GM12878 (cell line): ENCODE measurements at regions not wholly inside any gene's neighbourhood (a gene's known extent, or its start where the extent isn't known, plus 50 kb on each side); places are given as distances from the start of the nearest gene placed in this dataset.
A peak's percentile ranks its signal among the peaks of the same experiment; 100 is the strongest.

ENCODE experiments used
- BMI1 ChIP-seq: fragments of 450-650 bp; IDR thresholded peaks from 2 replicates; pipeline ENCODE4 v1.6.1; 2016; ENCODE audit warnings: mild to moderate bottlenecking, moderate library complexity, borderline replicate concordance
- CBX5 ChIP-seq: sonication (generic); IDR thresholded peaks from 2 replicates; pipeline ENCODE4 v1.6.1; 2016; ENCODE audit warnings: low read depth, moderate library complexity, mild to moderate bottlenecking, inconsistent platforms
- EP300 ChIP-seq, 2 experiments: fragments of 150-350 bp in 1 of 2; IDR thresholded peaks; 2 replicates each; pipeline ENCODE4 v1.6.1; 2011 to 2012; ENCODE audit warnings: low read depth in 2 of 2, low read length in 2 of 2, borderline replicate concordance in 1 of 2, improper control_type of control experiment in 1 of 2, inconsistent platforms in 1 of 2; ENCODE audit not compliant: control insufficient read depth in 1 of 2
- FOS ChIP-seq: IDR thresholded peaks from 3 replicates; pipeline ENCODE4 v1.6.1; 2011; ENCODE audit warnings: borderline replicate concordance; ENCODE audit not compliant: insufficient read length; ENCODE audit errors: extremely low read depth
- HDGF ChIP-seq: fragments of 450-650 bp; IDR thresholded peaks from 2 replicates; pipeline ENCODE4 v1.6.1; 2016; ENCODE audit warnings: antibody characterized with exemption
- KLF5 ChIP-seq: fragments of 450-650 bp; IDR thresholded peaks from 2 replicates; pipeline ENCODE4 v1.6.1; 2014; ENCODE audit warnings: mild to moderate bottlenecking; ENCODE audit not compliant: partially characterized antibody
- MTA3 ChIP-seq: IDR thresholded peaks from 2 replicates; pipeline ENCODE4 v1.6.1; 2012; ENCODE audit warnings: low read length, inconsistent platforms, borderline replicate concordance
- MYB ChIP-seq: fragments of 150-350 bp; IDR thresholded peaks from 2 replicates; pipeline ENCODE4 v1.6.1; 2014; ENCODE audit warnings: mild to moderate bottlenecking, low read depth, low read length, borderline replicate concordance
- NRF1 ChIP-seq: conservative IDR thresholded peaks from 2 replicates; pipeline ENCODE4 v1.6.1; 2011; ENCODE audit warnings: mild to moderate bottlenecking, low read depth, low read length, improper control_type of control experiment
- POLR2AphosphoS5 ChIP-seq: IDR thresholded peaks from 2 replicates; pipeline ENCODE4 v1.6.1; 2011; ENCODE audit warnings: mild to moderate bottlenecking, low read length, inconsistent platforms
- RCOR1 ChIP-seq: conservative IDR thresholded peaks from 2 replicates; pipeline ENCODE4 v1.6.1; 2012; ENCODE audit warnings: low read depth, low read length, improper control_type of control experiment
- SMAD5 ChIP-seq: IDR thresholded peaks from 2 replicates; pipeline ENCODE4 v1.6.1; 2016; ENCODE audit warnings: antibody characterized with exemption, low read depth
- STAT1 ChIP-seq: fragments of 450-650 bp; conservative IDR thresholded peaks from 2 replicates; pipeline ENCODE4 v1.6.1; 2014; ENCODE audit warnings: antibody characterized with exemption, mild to moderate bottlenecking
- TBL1XR1 ChIP-seq: IDR thresholded peaks from 2 replicates; pipeline ENCODE4 v1.6.1; 2012; ENCODE audit warnings: low read depth, low read length, improper control_type of control experiment
- TCF7 ChIP-seq: IDR thresholded peaks from 2 replicates; pipeline ENCODE4 v1.6.1; 2014; ENCODE audit warnings: antibody characterized with exemption, borderline replicate concordance
- YBX1 ChIP-seq: fragments of 450-650 bp; IDR thresholded peaks from 2 replicates; pipeline ENCODE4 v1.6.1; 2016; ENCODE audit warnings: antibody characterized with exemption
- TF ChIP-seq, protein P1 (sequence below): fragments of 450-650 bp; IDR thresholded peaks from 2 replicates; pipeline ENCODE4 v1.6.1; 2016; ENCODE audit warnings: mild to moderate bottlenecking
- TF ChIP-seq, protein P2 (sequence below): IDR thresholded peaks from 2 replicates; pipeline ENCODE4 v1.6.1; 2012; ENCODE audit warnings: improper control_type of control experiment, low read depth, low read length; ENCODE audit not compliant: insufficient replicate concordance
- TF ChIP-seq, protein P3 (sequence below): IDR thresholded peaks from 2 replicates; pipeline ENCODE4 v1.6.1; 2011; ENCODE audit warnings: borderline replicate concordance, low read depth, mild to moderate bottlenecking, moderate library complexity, low read length; ENCODE audit not compliant: insufficient read depth, poor library complexity, severe bottlenecking
- TF ChIP-seq, protein P4 (sequence below): fragments of 450-650 bp; IDR thresholded peaks from 2 replicates; pipeline ENCODE4 v1.6.1; 2018; ENCODE audit warnings: borderline replicate concordance, mild to moderate bottlenecking; ENCODE audit not compliant: partially characterized antibody

DNA sequence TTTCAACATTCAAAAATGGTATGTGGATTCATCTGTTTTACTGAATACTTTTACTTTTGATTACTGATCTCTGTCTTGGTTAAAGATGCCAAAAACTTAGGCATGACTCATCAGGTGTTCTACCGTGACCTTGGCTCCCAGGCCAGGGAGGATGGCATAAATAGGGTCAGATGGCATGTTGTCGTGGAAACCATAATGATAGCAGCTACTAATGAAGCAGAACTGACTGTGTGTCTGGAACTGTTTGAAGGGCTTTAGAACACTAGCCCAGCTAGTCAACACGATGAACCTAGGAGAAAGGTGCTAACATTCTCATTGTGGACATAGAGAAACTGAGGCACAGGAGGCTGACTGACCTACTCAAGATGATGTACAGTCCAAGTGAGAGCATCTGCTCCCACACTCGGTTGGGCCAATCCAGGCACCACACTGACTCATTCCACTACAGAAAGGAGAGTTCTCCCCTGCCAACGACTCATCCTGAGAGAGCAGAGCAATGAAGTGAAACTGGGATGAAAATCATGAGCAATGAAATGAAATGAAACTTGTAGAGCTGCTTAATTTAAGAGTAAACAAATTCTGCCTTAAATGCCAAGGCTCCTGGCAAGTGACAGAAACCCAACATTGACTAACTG, 116.0 kb downstream of the TENT4A start (continued):
- TF ChIP-seq POLR2AphosphoS5 (no peak), TBL1XR1 (no peak), HDGF (no peak), YBX1 (no peak), SMAD5 (no peak), CBX5 (no peak), FOS (no peak), STAT1 (no peak), EP300 (IDR thresholded peaks at IDR 0.05; ENCODE audit: borderline replicate concordance in 1 of 2, control insufficient read depth in 1 of 2, low read depth in 2 of 2, low read length in 2 of 2) (peak in 1 of 2 experiments; percentile 28; a peak in 1 of 4 replicates), BMI1 (no peak), MTA3 (no peak), MYB (no peak), RCOR1 (no peak), KLF5 (no peak), TCF7 (no peak), NRF1 (no peak)
- TF ChIP-seq, protein P1, sequence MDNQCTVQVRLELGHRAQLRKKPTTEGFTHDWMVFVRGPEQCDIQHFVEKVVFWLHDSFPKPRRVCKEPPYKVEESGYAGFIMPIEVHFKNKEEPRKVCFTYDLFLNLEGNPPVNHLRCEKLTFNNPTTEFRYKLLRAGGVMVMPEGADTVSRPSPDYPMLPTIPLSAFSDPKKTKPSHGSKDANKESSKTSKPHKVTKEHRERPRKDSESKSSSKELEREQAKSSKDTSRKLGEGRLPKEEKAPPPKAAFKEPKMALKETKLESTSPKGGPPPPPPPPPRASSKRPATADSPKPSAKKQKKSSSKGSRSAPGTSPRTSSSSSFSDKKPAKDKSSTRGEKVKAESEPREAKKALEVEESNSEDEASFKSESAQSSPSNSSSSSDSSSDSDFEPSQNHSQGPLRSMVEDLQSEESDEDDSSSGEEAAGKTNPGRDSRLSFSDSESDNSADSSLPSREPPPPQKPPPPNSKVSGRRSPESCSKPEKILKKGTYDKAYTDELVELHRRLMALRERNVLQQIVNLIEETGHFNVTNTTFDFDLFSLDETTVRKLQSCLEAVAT, result no peak
- TF ChIP-seq, protein P2, sequence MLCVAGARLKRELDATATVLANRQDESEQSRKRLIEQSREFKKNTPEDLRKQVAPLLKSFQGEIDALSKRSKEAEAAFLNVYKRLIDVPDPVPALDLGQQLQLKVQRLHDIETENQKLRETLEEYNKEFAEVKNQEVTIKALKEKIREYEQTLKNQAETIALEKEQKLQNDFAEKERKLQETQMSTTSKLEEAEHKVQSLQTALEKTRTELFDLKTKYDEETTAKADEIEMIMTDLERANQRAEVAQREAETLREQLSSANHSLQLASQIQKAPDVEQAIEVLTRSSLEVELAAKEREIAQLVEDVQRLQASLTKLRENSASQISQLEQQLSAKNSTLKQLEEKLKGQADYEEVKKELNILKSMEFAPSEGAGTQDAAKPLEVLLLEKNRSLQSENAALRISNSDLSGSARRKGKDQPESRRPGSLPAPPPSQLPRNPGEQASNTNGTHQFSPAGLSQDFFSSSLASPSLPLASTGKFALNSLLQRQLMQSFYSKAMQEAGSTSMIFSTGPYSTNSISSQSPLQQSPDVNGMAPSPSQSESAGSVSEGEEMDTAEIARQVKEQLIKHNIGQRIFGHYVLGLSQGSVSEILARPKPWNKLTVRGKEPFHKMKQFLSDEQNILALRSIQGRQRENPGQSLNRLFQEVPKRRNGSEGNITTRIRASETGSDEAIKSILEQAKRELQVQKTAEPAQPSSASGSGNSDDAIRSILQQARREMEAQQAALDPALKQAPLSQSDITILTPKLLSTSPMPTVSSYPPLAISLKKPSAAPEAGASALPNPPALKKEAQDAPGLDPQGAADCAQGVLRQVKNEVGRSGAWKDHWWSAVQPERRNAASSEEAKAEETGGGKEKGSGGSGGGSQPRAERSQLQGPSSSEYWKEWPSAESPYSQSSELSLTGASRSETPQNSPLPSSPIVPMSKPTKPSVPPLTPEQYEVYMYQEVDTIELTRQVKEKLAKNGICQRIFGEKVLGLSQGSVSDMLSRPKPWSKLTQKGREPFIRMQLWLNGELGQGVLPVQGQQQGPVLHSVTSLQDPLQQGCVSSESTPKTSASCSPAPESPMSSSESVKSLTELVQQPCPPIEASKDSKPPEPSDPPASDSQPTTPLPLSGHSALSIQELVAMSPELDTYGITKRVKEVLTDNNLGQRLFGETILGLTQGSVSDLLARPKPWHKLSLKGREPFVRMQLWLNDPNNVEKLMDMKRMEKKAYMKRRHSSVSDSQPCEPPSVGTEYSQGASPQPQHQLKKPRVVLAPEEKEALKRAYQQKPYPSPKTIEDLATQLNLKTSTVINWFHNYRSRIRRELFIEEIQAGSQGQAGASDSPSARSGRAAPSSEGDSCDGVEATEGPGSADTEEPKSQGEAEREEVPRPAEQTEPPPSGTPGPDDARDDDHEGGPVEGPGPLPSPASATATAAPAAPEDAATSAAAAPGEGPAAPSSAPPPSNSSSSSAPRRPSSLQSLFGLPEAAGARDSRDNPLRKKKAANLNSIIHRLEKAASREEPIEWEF, result no peak
- TF ChIP-seq, protein P3, sequence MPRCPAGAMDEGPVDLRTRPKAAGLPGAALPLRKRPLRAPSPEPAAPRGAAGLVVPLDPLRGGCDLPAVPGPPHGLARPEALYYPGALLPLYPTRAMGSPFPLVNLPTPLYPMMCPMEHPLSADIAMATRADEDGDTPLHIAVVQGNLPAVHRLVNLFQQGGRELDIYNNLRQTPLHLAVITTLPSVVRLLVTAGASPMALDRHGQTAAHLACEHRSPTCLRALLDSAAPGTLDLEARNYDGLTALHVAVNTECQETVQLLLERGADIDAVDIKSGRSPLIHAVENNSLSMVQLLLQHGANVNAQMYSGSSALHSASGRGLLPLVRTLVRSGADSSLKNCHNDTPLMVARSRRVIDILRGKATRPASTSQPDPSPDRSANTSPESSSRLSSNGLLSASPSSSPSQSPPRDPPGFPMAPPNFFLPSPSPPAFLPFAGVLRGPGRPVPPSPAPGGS, result peak; percentile 63
- TF ChIP-seq, protein P4, sequence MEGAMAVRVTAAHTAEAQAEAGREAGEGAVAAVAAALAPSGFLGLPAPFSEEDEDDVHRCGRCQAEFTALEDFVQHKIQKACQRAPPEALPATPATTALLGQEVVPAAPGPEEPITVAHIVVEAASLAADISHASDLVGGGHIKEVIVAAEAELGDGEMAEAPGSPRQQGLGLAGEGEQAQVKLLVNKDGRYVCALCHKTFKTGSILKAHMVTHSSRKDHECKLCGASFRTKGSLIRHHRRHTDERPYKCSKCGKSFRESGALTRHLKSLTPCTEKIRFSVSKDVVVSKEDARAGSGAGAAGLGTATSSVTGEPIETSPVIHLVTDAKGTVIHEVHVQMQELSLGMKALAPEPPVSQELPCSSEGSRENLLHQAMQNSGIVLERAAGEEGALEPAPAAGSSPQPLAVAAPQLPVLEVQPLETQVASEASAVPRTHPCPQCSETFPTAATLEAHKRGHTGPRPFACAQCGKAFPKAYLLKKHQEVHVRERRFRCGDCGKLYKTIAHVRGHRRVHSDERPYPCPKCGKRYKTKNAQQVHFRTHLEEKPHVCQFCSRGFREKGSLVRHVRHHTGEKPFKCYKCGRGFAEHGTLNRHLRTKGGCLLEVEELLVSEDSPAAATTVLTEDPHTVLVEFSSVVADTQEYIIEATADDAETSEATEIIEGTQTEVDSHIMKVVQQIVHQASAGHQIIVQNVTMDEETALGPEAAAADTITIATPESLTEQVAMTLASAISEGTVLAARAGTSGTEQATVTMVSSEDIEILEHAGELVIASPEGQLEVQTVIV, result no peak
